ENCODE measurements at regions not wholly inside any gene's neighbourhood (a gene's known extent, or its start where the extent isn't known, plus 50 kb on each side); places are given as distances from the start of the nearest gene placed in this dataset.
"Not testable (repeated sequence)": the region's sequence is repeated elsewhere in the genome, so short reads cannot be mapped to it uniquely, and the experiment has no call there.

DNA sequence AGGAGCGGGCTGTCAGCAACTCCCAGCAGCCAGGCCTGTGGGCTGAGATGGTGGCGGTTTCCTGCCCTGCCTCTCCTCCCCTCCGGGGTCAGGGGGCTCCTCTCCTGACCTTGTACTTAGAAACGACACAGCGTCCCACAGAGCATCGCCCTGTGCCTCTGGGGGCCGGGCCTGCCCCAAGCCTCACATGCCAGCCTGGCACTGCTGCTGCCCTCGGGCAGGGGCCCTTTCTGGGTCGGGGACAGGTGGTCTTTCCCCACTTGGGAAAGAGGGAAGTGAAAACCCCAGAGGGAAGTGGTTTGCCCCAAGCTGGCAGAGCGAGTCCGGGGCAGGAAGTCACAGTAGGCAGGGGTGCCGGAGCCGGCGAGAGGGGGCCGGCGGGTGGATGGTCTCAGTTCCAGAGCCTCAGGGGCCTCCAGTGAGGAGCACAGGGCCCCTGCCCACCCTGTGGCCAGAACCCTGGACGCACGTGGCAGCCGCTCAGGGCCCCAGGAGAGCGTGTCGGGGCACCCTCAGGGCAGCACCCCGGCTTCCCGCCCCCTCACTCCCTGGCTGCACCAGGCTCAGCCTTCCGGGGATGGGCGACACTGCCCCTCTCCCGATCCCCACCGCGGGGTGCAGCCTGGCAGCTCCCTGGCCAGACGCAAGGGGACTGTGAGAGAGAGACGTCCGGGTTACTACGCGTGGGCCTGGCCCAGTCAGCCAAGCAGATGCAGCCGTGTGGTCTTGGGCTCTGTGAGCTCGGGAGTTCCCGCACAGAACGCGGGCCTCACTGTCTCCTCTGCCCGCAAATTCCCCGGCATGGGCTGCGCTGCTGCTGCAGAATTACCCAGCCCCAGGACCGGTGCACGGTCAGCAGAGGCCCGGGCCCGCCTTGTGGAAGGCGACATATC, 4382.9 kb upstream of the TPTE start:
- DNase-seq: not testable (repeated sequence)

GRCh38 chr21:6139331-6139730, 4382.1 kb upstream of the TPTE start:
- DNase-seq: not testable (repeated sequence)

GRCh38 chr21:6139862-6140261, 4381.5 kb upstream of the TPTE start:
- DNase-seq: not testable (repeated sequence)

- DNase-seq: not testable (repeated sequence)
These were observed 4380.8 kb upstream of the TPTE start for GRCh38 chr21:6140467-6141137.

- DNase-seq: not testable (repeated sequence)
These were observed 4380.3 kb upstream of the TPTE start for GRCh38 chr21:6141138-6141474.

GRCh38 chr21:6153154-6153553, 4368.2 kb upstream of the TPTE start:
- DNase-seq: not testable (repeated sequence)

GRCh38 chr21:6154524-6155320, 4366.7 kb upstream of the TPTE start:
- peak in 1 of 2 donors; percentile 0 for DNase-seq

DNA sequence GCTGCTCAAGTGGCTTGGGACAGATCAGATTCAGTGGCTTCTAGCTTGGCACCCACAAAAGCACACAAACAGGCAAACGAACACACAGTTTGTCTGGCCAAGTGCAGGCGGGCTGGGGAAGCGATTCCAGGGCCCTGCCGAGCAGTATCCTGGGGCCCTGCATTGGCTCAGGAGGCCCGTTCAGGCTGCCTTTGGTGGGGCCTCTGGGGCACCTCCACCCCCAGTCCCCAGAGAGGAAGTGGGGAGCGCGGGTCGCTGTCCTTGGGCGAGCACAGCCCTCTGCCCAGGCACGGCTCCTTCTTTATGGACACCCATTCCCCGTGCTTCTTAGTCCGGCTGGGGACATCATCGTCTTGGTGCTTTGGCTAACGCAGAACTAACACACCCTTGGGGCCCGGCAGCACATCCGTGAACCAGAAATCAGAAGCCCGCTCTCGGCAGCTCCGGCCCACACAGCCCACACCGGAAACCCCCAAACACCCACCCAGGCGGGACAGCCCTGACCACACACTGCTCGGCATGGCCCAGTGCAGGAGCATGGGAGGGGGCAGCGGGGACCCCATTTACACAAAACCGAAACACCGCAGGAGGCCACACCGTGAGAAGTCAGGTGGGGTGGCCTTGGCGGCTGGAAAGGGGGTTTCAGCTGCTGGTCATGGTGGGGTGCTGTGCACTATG, 4364.5 kb upstream of the TPTE start:
- not testable (repeated sequence) for DNase-seq

DNA sequence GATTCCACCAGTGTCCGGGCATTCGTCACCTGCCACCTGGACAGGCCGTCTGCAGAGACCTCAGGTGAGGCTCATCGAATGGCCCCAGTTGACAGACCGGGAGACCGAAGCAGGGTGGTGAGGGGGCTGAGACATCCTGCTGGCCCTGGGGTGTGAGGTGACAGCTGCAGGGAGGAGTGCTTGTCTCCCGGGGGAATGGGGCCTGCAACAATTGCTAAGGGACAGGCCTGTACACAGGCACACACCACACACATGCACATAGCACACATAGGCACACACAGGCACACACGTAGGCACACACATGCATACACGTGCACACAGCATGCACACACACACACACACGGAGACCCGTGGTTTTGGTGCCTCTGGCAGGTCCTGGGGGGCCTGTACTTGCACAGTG, 4363.9 kb upstream of the TPTE start:
- DNase-seq: not testable (repeated sequence)

GRCh38 chr21:6158171-6158570, 4363.2 kb upstream of the TPTE start:
- peak in 1 of 2 donors; percentile 1 for DNase-seq
